Ovary (tissue), 3 donors: ENCODE measurements at regions not wholly inside any gene's neighbourhood (a gene's known extent, or its start where the extent isn't known, plus 50 kb on each side); places are given as distances from the start of the nearest gene placed in this dataset.

Source experiments
- CTCF ChIP-seq, 3 donors: fragments of 450-650 bp in 2 of 3; fragments of 200-600 bp in 1 of 3; IDR thresholded peaks; one replicate each; pipeline versions ENCODE4 v1.5.1 to v1.8.0; 2016 to 2022; ENCODE audit warnings: antibody characterized with exemption in 3 of 3, mild to moderate bottlenecking in 1 of 3
- EP300 ChIP-seq: sonication (generic); formaldehyde crosslinking; IDR thresholded peaks from one replicate; pipeline ENCODE4 v1.6.1; 2017; ENCODE audit warnings: antibody characterized with exemption
- POLR2A ChIP-seq: fragments of 450-650 bp; IDR thresholded peaks from one replicate; pipeline ENCODE4 v1.6.1; 2017; ENCODE audit warnings: antibody characterized with exemption, mild to moderate bottlenecking, moderate library complexity
- donor health status: DM: no; HTN: no; CAD: no.

- TF ChIP-seq CTCF (IDR thresholded peaks at IDR 0.05) (no peak), POLR2A (no peak), EP300 (no peak)
Measured at GRCh38 chr6:22466665-22467245, 102.6 kb upstream of the HDGFL1 start.
